NCI-H510A treated with DMSO at 0.1 percent for 48 hours (cell line): ENCODE measurements at regions not wholly inside any gene's neighbourhood (a gene's known extent, or its start where the extent isn't known, plus 50 kb on each side); places are given as distances from the start of the nearest gene placed in this dataset.

Experiments
- DNase-seq: peaks from one replicate; lab custom pipeline; 2025; lab: John Stamatoyannopoulos, UW

- DNase-seq: no peak
Observed at GRCh38 chr17:79396696-79397095, 214.2 kb downstream of the RBFOX3 start.

- DNase-seq: no peak
Observed at GRCh38 chr17:79395545-79395944, 215.3 kb downstream of the RBFOX3 start.

GRCh38 chr17:79395066-79395465 is 215.8 kb downstream of the RBFOX3 start:
- DNase-seq: no peak

GRCh38 chr17:79393358-79394052 is 217.3 kb downstream of the RBFOX3 start:
- DNase-seq: peak; percentile 59

- no peak for DNase-seq
Observed at GRCh38 chr17:79392598-79392997, 218.3 kb downstream of the RBFOX3 start.

- DNase-seq: peak; percentile 77
Observed at GRCh38 chr17:79391376-79392233, 219.2 kb downstream of the RBFOX3 start.

- no peak for DNase-seq
Observed at GRCh38 chr17:79389896-79390295, 221.0 kb downstream of the RBFOX3 start.

GRCh38 chr17:79388556-79389295 is 222.1 kb downstream of the RBFOX3 start:
- no peak for DNase-seq

GRCh38 chr17:79387783-79388182 is 223.1 kb downstream of the RBFOX3 start:
- no peak for DNase-seq

GRCh38 chr17:79385962-79386563 is 224.8 kb downstream of the RBFOX3 start:
- DNase-seq: no peak

- no peak for DNase-seq
Observed at GRCh38 chr17:79382313-79382712, 228.5 kb downstream of the RBFOX3 start.

- DNase-seq: no peak
Observed at GRCh38 chr17:79379700-79380445, 231.0 kb downstream of the RBFOX3 start.

GRCh38 chr17:79377230-79377786 is 233.5 kb downstream of the RBFOX3 start:
- DNase-seq: no peak

GRCh38 chr17:79374807-79375206 is 236.0 kb downstream of the RBFOX3 start:
- no peak for DNase-seq

- no peak for DNase-seq
Observed at GRCh38 chr17:79374087-79374689, 236.7 kb downstream of the RBFOX3 start.

GRCh38 chr17:79372470-79373238 is 238.2 kb downstream of the RBFOX3 start:
- no peak for DNase-seq

- no peak for DNase-seq
Observed at GRCh38 chr17:79371984-79372383, 238.9 kb downstream of the RBFOX3 start.

GRCh38 chr17:79370594-79370993 is 240.3 kb downstream of the RBFOX3 start:
- DNase-seq: no peak

GRCh38 chr17:79370126-79370525 is 240.7 kb downstream of the RBFOX3 start:
- no peak for DNase-seq

- DNase-seq: no peak
Observed at GRCh38 chr17:79369532-79369931, 241.3 kb downstream of the RBFOX3 start.
